DMS53 (cell line): ENCODE measurements at regions not wholly inside any gene's neighbourhood (a gene's known extent, or its start where the extent isn't known, plus 50 kb on each side); places are given as distances from the start of the nearest gene placed in this dataset.

ENCODE experiments used
- DNase-seq: peaks from one replicate; lab custom pipeline; 2025; lab: John Stamatoyannopoulos, UW

- no peak for DNase-seq
Observed at GRCh38 chr12:127528551-127528950, 738.4 kb upstream of the TMEM132C start.

GRCh38 chr12:127531542-127531941 is 735.4 kb upstream of the TMEM132C start:
- DNase-seq: peak; percentile 65

DNA sequence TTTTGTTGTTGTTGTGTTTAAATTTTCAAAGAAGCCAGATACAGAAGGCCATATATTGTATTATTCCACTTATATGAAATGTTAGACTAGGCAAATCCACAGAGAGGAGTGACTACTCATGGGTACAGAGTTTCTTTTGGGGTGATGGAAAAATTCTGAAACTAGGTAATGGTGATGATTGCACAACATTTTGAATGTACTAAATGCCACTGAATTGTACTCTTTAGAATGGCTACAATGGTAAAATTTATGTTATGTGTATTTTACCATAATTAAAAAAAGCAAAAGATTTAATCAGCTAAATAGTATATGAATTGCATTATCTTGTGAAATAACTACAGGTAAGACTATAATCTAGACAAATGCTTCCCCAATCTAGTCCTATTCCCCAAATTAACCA is 733.6 kb upstream of the TMEM132C start:
- no peak for DNase-seq

GRCh38 chr12:127536833-127537428 is 730.0 kb upstream of the TMEM132C start:
- no peak for DNase-seq

DNA sequence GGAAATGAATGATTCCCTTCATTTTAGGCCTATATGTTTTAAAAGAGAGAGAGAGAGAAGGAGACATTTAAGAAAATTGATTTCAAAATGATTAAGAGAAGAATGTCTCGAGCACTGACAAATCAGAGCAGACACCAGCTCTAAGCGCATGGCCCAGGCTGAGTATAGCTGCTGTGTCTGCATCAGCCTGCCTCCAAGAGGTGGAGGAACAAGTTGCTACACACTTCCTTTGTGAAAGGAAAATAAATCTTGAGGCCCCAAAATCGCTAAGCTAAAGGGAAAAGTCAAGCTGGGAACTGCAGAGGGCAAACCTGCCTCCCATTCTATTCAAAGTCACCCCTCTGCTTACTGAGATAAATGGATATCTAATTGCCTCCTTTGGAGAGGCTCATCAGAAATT is 728.7 kb upstream of the TMEM132C start:
- no peak for DNase-seq

GRCh38 chr12:127539226-127539858 is 727.6 kb upstream of the TMEM132C start:
- no peak for DNase-seq

GRCh38 chr12:127542391-127542790 is 724.6 kb upstream of the TMEM132C start:
- no peak for DNase-seq

DNA sequence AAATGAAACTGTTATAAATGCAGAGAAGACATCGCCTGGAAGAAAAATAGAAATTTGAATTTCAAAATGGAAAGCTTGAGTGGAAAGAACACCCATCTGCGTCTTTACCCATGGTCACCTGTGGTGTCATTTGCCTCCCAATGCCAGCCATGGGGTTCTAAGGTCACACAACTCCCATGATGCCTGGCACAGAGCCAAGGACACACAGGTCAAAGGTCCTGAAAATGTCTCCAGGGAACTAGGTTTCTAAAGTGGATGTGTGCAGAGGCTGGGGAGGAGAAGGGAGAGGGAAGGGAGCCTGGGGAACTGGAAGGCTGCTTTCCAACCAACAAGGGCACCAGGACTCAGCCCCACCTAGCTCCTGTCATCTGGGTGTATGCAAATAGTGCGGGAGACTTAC is 724.0 kb upstream of the TMEM132C start:
- no peak for DNase-seq

GRCh38 chr12:127546721-127547505 is 720.1 kb upstream of the TMEM132C start:
- peak; percentile 14 for DNase-seq

DNA sequence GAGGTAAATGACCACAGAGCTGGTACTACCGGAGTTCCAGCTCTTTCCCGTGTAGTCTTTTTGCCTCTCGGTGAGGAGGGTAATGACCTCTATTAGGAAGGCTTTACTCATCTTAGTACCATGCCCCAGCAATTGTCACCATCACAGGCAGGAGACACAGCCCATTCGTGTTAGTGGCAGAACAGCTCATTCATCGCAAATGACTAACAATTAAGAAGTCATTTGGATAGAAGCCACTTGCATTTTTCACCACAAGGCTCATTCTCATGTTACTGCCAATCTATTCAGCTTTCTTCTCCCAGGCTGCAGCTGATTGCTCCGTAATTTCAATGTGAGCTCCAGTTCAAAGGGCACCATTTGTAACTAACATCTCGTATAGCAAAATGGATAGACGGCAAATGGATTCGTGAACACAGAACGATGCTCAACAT is 718.8 kb upstream of the TMEM132C start:
- DNase-seq: peak; percentile 26

GRCh38 chr12:127550271-127550670 is 716.7 kb upstream of the TMEM132C start:
- peak; percentile 69 for DNase-seq

DNA sequence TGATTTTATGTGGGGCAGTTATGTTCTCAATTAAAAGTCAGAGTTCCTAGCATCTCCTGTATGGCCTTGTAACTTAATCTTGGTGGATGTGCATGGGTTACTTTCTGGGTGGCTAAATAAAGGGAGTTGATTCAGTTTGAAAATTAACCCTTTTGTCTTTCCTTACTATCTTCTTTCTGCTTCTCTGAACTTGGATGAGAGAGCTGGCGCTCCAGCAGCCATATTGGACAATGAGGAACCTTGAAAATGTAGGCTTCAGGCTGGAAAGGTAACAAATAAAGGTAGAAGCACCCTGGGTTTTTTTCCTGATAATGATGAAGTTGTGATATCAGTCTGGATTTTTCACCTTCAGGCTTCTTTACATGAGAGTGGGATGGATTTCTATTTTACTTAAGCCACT is 714.1 kb upstream of the TMEM132C start:
- no peak for DNase-seq

DNA sequence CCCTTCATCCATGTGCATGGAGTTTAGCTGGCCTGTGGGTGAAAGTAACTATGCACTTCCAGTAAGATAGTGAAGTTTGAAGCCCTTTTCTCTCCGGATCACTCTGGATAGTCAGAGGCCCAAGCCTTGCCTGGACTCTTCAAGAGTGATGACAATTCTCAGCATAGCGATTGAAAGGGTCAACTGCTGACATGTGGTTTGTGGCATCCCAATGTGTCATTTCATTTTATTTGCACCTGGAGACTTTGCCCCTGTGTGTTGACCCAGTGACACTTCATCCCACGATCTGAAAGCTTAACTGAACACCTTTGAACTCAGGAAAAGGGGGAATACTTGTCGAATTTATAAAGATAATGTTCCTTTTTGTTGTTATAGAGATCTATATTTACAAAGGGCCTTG is 711.9 kb upstream of the TMEM132C start:
- peak; percentile 75 for DNase-seq

GRCh38 chr12:127556231-127556886 is 710.6 kb upstream of the TMEM132C start:
- DNase-seq: no peak

DNA sequence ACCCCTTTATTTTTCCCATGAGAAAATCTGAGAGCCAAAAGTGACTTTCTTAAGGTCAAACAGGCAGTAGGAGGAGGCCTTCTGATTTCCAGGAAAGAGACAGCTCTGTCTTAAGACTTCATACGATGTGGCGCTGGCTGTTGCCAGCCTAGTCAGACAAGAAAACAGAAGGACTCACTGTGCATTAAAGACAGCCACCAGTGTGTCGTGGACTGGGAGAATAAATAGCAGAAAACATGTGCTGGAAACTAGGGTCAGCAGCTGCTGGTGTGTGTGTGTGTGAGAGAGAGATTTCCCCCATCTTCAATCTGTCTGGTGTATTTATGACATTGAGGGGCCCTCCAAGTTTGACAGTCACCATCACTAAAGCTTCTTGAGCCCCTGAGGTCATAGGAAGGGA is 708.6 kb upstream of the TMEM132C start:
- DNase-seq: peak; percentile 66

GRCh38 chr12:127559349-127560040 is 707.5 kb upstream of the TMEM132C start:
- DNase-seq: peak; percentile 99

DNA sequence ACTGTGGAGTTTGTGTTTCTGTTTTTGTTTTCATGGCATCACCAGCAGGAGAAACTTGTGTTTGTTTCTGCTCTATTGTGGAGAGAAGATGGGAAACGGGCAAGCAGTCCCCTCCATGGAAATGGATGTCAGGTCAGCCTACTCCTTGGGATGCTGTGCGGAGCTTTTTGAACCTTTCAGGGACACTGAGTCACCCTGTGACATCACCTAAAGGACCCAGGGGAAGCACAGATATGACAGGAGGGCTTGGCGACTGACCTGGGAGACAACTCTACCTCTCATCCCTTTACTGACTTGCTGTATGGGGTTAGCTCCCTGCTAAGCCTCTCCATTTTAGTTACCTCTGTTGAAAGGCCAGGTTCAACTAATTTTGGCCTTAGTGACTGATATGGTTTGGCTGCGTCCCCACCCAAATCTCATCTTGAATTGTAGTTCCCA is 706.9 kb upstream of the TMEM132C start:
- DNase-seq: peak; percentile 94

- no peak for DNase-seq
Observed at GRCh38 chr12:127562816-127563215, 704.2 kb upstream of the TMEM132C start.

- DNase-seq: no peak
Observed at GRCh38 chr12:127565241-127565640, 701.7 kb upstream of the TMEM132C start.

DNA sequence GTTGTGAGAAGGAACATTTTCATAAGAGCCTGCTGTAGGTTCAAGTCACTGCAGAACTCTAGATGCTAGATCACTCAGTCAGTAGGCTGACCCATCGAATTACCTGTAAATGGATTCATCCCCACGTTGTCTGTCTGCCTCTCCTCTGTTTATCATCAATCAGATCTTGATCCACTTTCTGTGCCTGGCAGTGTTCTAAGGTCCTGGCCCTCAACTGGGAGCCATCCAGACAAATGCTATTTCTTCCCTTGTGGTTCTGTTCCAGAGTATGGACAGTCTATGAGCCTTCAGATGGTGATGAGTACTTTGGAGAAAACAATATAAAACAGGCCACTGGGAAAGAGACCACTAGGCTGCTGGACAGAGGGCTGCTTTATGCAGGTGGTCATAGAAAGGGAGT is 699.4 kb upstream of the TMEM132C start:
- DNase-seq: no peak

DNA sequence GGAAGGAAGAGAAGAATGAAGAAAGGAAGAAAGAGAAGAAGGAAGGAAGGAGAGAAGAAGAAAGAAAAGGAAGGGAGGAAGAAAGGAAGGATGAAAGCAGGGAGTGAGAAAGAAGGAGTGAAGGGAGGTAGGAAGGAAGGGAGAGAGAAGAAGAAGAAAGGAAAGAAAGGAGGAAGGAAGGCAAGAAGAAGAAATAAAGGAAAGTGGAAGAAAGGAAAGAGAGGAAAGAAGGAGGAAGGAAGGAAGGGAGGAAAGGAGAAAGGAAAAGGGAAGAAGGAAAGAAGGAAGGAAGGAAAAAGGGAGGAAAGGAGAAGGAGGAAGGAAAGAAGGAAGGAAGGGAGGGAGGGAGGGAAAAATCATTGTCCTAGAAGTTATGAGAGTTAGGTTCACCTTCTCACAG is 696.6 kb upstream of the TMEM132C start:
- no peak for DNase-seq

DNA sequence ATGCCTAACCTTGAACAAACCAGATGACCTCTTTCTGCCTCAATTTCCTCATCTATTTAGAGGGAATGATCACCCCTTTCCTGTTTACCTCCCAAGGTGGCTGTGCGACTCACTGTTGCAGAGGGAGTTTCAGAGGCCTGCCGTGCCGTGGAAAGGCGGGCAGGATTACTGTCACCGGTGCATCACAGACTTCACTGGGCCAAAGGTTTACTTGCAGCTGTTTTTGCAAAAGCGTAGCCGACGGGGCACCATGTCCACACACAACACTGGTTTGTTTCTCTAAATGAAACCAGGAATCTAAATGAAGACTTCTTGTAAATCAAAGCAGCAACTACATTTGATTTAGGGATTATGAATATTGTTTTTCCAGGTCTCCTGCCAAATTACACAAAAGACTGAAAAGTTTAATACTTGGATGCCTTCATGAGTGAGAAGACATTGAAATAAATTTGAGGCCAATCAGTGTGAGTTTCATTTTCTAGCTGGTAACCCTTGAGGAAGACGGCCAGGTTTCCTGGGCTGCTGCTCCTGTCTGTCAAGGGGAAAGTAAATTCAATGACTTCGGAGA is 696.1 kb upstream of the TMEM132C start:
- peak; percentile 21 for DNase-seq
